ENCODE measurements at regions not wholly inside any gene's neighbourhood (a gene's known extent, or its start where the extent isn't known, plus 50 kb on each side); places are given as distances from the start of the nearest gene placed in this dataset.
"Not testable (repeated sequence)": the region's sequence is repeated elsewhere in the genome, so short reads cannot be mapped to it uniquely, and the experiment has no call there.

GRCh38 chr2:16391986-16392385 is 273.6 kb downstream of the CYRIA start:
- TF ChIP-seq, protein P1, sequence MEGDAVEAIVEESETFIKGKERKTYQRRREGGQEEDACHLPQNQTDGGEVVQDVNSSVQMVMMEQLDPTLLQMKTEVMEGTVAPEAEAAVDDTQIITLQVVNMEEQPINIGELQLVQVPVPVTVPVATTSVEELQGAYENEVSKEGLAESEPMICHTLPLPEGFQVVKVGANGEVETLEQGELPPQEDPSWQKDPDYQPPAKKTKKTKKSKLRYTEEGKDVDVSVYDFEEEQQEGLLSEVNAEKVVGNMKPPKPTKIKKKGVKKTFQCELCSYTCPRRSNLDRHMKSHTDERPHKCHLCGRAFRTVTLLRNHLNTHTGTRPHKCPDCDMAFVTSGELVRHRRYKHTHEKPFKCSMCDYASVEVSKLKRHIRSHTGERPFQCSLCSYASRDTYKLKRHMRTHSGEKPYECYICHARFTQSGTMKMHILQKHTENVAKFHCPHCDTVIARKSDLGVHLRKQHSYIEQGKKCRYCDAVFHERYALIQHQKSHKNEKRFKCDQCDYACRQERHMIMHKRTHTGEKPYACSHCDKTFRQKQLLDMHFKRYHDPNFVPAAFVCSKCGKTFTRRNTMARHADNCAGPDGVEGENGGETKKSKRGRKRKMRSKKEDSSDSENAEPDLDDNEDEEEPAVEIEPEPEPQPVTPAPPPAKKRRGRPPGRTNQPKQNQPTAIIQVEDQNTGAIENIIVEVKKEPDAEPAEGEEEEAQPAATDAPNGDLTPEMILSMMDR (IDR thresholded peaks at IDR 0.05; ENCODE audit: insufficient read depth, low read length): no peak
- H3K4me3 ChIP-seq (ENCODE audit: low read depth, low read length): no peak overlapping the region
- DNase-seq (ENCODE audit: low read depth): no peak

DNA sequence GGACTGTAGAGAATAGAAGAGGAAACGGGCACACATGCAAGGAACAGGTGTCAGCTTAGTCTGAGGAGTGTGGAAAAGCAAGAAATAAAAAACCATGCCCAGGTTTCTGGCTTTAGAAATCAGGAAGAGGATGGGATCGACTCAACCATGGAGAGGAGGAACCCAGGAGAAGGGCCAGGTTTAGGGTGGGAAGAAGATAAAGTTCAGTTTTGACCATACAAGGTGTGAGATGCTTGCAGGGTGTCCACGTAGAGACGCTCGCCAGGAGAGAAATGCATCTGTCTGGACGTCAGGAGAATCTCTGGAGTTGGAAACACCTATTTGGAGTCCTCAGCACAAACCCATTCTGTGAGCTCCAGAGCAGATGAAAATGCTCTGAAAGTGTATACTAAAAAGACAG is 275.1 kb downstream of the CYRIA start:
- TF ChIP-seq, protein P1 (IDR thresholded peaks at IDR 0.05; ENCODE audit: insufficient read depth, low read length): no peak
- DNase-seq (ENCODE audit: low read depth): no peak
- no peak overlapping the region for H3K4me3 ChIP-seq (ENCODE audit: low read depth, low read length)

- no peak for DNase-seq (ENCODE audit: low read depth)
- H3K4me3 ChIP-seq (ENCODE audit: low read depth, low read length): no peak overlapping the region
- TF ChIP-seq, protein P1 (IDR thresholded peaks at IDR 0.05; ENCODE audit: insufficient read depth, low read length): no peak
Observed at GRCh38 chr2:16389611-16390010, 276.0 kb downstream of the CYRIA start.

- not testable (repeated sequence) for DNase-seq (ENCODE audit: low read depth); H3K4me3 ChIP-seq (ENCODE audit: low read depth, low read length)
Observed at GRCh38 chr2:16388199-16388830, 277.3 kb downstream of the CYRIA start.

DNA sequence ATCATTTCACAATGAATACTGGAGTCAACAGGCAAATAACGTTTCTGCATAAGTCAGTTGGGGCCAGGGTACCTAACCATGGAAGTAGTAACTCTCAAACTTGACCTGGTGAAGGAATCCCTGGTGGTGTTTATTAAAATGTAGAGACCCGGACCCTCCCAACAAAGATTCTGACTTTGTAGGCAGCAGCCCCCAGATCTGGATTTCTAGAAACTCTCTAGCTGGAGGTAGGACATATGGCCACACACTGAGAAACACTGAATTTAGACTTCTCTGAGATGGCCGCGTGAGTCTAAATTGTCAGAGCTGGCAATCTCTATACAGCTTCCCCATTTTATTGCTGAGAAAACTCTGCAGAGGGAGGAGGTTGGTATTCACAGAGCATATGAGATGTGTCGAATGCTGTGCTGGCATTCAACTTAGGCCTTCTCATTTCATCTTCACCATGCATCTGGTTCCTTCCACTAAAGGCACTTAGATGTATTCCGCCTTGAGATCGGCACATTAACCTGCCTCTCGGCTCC is 278.1 kb downstream of the CYRIA start:
- DNase-seq (ENCODE audit: low read depth): no peak
- TF ChIP-seq, protein P1 (IDR thresholded peaks at IDR 0.05; ENCODE audit: insufficient read depth, low read length): no peak
- H3K4me3 ChIP-seq (ENCODE audit: low read depth, low read length): no peak overlapping the region

DNA sequence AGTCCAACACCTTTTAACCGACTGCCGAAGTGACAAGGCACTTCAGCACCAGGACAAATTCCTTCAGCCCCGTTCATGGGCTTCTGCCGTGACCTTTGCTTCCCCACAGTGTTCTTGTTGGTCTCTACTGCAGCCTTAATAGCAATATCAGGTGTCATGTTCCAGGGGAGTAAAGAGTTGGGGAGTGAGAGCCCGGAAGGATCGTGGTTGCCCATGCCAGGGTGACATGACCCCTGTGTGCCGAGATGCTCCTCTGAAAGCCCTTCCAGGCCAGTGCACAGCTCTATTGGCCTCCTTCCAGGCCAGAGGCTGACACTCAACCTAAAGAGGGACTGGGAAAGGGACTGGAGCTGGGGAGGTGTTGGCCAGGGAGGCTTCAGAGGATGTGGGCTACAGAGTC is 279.2 kb downstream of the CYRIA start:
- no peak for DNase-seq (ENCODE audit: low read depth)
- TF ChIP-seq, protein P1 (IDR thresholded peaks at IDR 0.05; ENCODE audit: insufficient read depth, low read length): no peak
- no peak overlapping the region for H3K4me3 ChIP-seq (ENCODE audit: low read depth, low read length)

GRCh38 chr2:16386031-16386430 is 279.6 kb downstream of the CYRIA start:
- no peak for DNase-seq (ENCODE audit: low read depth)
- TF ChIP-seq, protein P1 (IDR thresholded peaks at IDR 0.05; ENCODE audit: insufficient read depth, low read length): no peak
- H3K4me3 ChIP-seq (ENCODE audit: low read depth, low read length): no peak overlapping the region

Data from fibroblast of the aortic adventitia (primary cell).